Osteocyte (in vitro differentiated cells): ENCODE measurements at regions not wholly inside any gene's neighbourhood (a gene's known extent, or its start where the extent isn't known, plus 50 kb on each side); places are given as distances from the start of the nearest gene placed in this dataset.

ENCODE experiments used
- DNase-seq: peaks from one replicate; pipeline ENCODE4 v3.0.0; 2021; ENCODE audit warnings: mixed read lengths; ENCODE audit not compliant: unreplicated experiment; ENCODE audit errors: extremely low spot score
- H3K27ac Mint-ChIP-seq: one replicate; pipeline ENCODE4 v1.8.0; 2021; ENCODE audit warnings: mild to moderate bottlenecking, mixed read lengths; ENCODE audit not compliant: unreplicated experiment
- H3K27me3 Mint-ChIP-seq: one replicate; pipeline ENCODE4 v1.8.0; 2021; ENCODE audit warnings: mixed read lengths; ENCODE audit not compliant: unreplicated experiment
- H3K36me3 Mint-ChIP-seq: one replicate; pipeline ENCODE4 v1.8.0; 2021; ENCODE audit warnings: mixed read lengths; ENCODE audit not compliant: unreplicated experiment
- H3K4me1 Mint-ChIP-seq: one replicate; pipeline ENCODE4 v1.8.0; 2021; ENCODE audit warnings: mixed read lengths; ENCODE audit not compliant: unreplicated experiment
- H3K4me3 Mint-ChIP-seq: one replicate; pipeline ENCODE4 v1.8.0; 2021; ENCODE audit warnings: mild to moderate bottlenecking, moderate library complexity, mixed read lengths; ENCODE audit not compliant: unreplicated experiment
- H3K9me3 Mint-ChIP-seq: one replicate; pipeline ENCODE4 v1.8.0; 2021; ENCODE audit warnings: mixed read lengths; ENCODE audit not compliant: unreplicated experiment
- CTCF ChIP-seq: fragments of 200-600 bp; sonication (generic); IDR thresholded peaks from 2 replicates; pipeline ENCODE4 v1.5.0; 2021; ENCODE audit warnings: antibody characterized with exemption, mild to moderate bottlenecking, moderate library complexity

- no peak for DNase-seq
- Mint-ChIP-seq H3K9me3 (no peaks in the 10 kb centered on the region), H3K27me3 (no peaks in the 10 kb centered on the region)
Measured at GRCh38 chr3:94615275-94616065, 552.6 kb downstream of the NSUN3 start.

GRCh38 chr3:94616833-94617232, 554.0 kb downstream of the NSUN3 start:
- H3K27ac Mint-ChIP-seq: no peak overlapping the region
- no peak overlapping the region for H3K4me3 Mint-ChIP-seq
- no peaks in the 10 kb centered on the region for H3K36me3 Mint-ChIP-seq
- no peaks in the 10 kb centered on the region for H3K9me3 Mint-ChIP-seq
- H3K4me1 Mint-ChIP-seq: no peaks in the 10 kb centered on the region
- H3K27me3 Mint-ChIP-seq: peaks cover 2% of the 10 kb centered on the region
- no peak for TF ChIP-seq CTCF
- no peak for DNase-seq

More at GRCh38 chr3:94615275-94616065, 552.6 kb downstream of the NSUN3 start:
- Mint-ChIP-seq H3K36me3 (no peaks in the 10 kb centered on the region), H3K4me1 (no peaks in the 10 kb centered on the region), H3K4me3 (no peak overlapping the region), H3K27ac (no peak overlapping the region)
- no peak for TF ChIP-seq CTCF

- Mint-ChIP-seq H3K9me3 (no peaks in the 10 kb centered on the region), H3K27ac (no peak overlapping the region), H3K4me3 (no peak overlapping the region), H3K27me3 (peaks cover 2% of the 10 kb centered on the region), H3K36me3 (no peaks in the 10 kb centered on the region), H3K4me1 (no peaks in the 10 kb centered on the region)
- no peak for TF ChIP-seq CTCF
- no peak for DNase-seq
Measured at GRCh38 chr3:94617312-94617711, 554.5 kb downstream of the NSUN3 start.

GRCh38 chr3:94619643-94620042, 556.8 kb downstream of the NSUN3 start:
- no peaks in the 10 kb centered on the region for H3K36me3 Mint-ChIP-seq
- DNase-seq: no peak
- peaks cover 2% of the 10 kb centered on the region for H3K27me3 Mint-ChIP-seq
- no peaks in the 10 kb centered on the region for H3K4me1 Mint-ChIP-seq
- TF ChIP-seq CTCF: no peak
- H3K4me3 Mint-ChIP-seq: no peak overlapping the region
- no peak overlapping the region for H3K27ac Mint-ChIP-seq
- no peaks in the 10 kb centered on the region for H3K9me3 Mint-ChIP-seq

GRCh38 chr3:94626573-94626972, 563.7 kb downstream of the NSUN3 start:
- Mint-ChIP-seq H3K9me3 (no peaks in the 10 kb centered on the region), H3K4me3 (no peak overlapping the region), H3K27me3 (peaks cover 2% of the 10 kb centered on the region), H3K27ac (no peak overlapping the region), H3K4me1 (no peaks in the 10 kb centered on the region), H3K36me3 (no peaks in the 10 kb centered on the region)
- no peak for TF ChIP-seq CTCF
- DNase-seq: no peak
